ENCODE measurements at regions not wholly inside any gene's neighbourhood (a gene's known extent, or its start where the extent isn't known, plus 50 kb on each side); places are given as distances from the start of the nearest gene placed in this dataset.
"Not testable (repeated sequence)": the region's sequence is repeated elsewhere in the genome, so short reads cannot be mapped to it uniquely, and the experiment has no call there.

GRCh38 chr1:148324465-148324864 lies 158.6 kb downstream of the PPIAL4G start:
- TF ChIP-seq CTCF (IDR thresholded peaks at IDR 0.05; ENCODE audit: borderline replicate concordance, extremely low read depth, low read length, poor library complexity, severe bottlenecking); EZH2 (IDR thresholded peaks at IDR 0.05; ENCODE audit: borderline replicate concordance, low read depth, low read length, severe bottlenecking): not testable (repeated sequence)
